ENCODE measurements at regions not wholly inside any gene's neighbourhood (a gene's known extent, or its start where the extent isn't known, plus 50 kb on each side); places are given as distances from the start of the nearest gene placed in this dataset.

DNA sequence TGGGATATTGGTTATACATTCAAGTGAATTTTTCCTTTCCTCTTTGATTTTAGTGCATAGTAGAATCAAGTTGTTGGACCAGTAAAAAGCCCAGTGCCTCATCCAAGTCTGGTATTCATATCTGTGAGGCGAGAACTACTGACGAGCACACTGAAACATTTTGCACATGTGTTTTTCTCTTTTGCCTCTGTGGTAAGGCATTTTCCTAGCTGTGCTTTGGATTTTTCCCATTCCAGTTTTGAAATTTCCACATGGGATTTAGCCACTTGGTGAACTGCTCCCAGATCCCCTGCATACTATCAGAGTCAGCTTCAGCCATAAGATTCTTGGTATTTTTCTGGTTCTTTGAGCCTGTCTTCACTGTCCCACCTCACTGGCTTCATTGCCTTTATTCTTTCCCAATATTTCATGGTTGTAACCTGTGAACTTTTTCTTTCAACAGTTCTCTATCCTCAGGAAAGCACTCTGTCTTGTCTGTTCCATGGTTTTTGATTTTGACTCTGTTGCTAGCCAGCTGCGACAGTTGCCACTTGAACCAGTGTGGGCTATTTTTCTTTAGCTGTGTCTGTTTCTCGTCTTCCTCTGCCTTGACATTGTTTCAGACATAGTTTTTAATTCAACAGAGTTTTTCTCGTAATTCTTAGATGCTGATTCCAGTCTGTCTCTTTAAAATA, 239.0 kb downstream of the REEP3 start:
- TF ChIP-seq CTCF (IDR thresholded peaks at IDR 0.05; ENCODE audit: poor library complexity) (no peak), EZH2 (IDR thresholded peaks at IDR 0.05; ENCODE audit: borderline replicate concordance) (no peak)

All from hepatocyte (in vitro differentiated cells).